ENCODE measurements at regions not wholly inside any gene's neighbourhood (a gene's known extent, or its start where the extent isn't known, plus 50 kb on each side); places are given as distances from the start of the nearest gene placed in this dataset.
A peak's percentile ranks its signal among the peaks of the same experiment; 100 is the strongest.

GRCh38 chr3:187618722-187619121 is 51.5 kb downstream of the SST start:
- DNase-seq = peak in 1 of 2 experiments; percentile 55

GRCh38 chr3:187617213-187617612 is 53.0 kb downstream of the SST start:
- no peak for DNase-seq

- DNase-seq = peak; percentile 50 to 51
Measured at GRCh38 chr3:187616307-187616972, 53.8 kb downstream of the SST start.

GRCh38 chr3:187615630-187616029 is 54.6 kb downstream of the SST start:
- DNase-seq = no peak

GRCh38 chr3:187612656-187613055 is 57.5 kb downstream of the SST start:
- no peak for DNase-seq

- DNase-seq = no peak
Measured at GRCh38 chr3:187610981-187611511, 59.1 kb downstream of the SST start.

GRCh38 chr3:187594272-187594671 is 75.9 kb downstream of the SST start:
- no peak for DNase-seq

GRCh38 chr3:187593451-187593850 is 76.7 kb downstream of the SST start:
- no peak for DNase-seq

GRCh38 chr3:187590861-187591576 is 79.2 kb downstream of the SST start:
- DNase-seq = peak in 1 of 2 experiments; percentile 26

- no peak for DNase-seq
Measured at GRCh38 chr3:187587076-187587475, 83.1 kb downstream of the SST start.

GRCh38 chr3:187586226-187586625 is 84.0 kb downstream of the SST start:
- no peak for DNase-seq

- DNase-seq = no peak
Measured at GRCh38 chr3:187572441-187572840, 97.8 kb downstream of the SST start.

GRCh38 chr3:187571701-187572100 is 98.5 kb downstream of the SST start:
- no peak for DNase-seq

GRCh38 chr3:187570776-187571175 is 99.4 kb downstream of the SST start:
- DNase-seq = no peak

- no peak for DNase-seq
Measured at GRCh38 chr3:187568171-187568570, 102.0 kb downstream of the SST start.

GRCh38 chr3:187567661-187568121 is 102.5 kb downstream of the SST start:
- DNase-seq = no peak

GRCh38 chr3:187567021-187567420 is 103.2 kb downstream of the SST start:
- DNase-seq = no peak

GRCh38 chr3:187565701-187566100 is 104.5 kb downstream of the SST start:
- no peak for DNase-seq

GRCh38 chr3:187558990-187559389 is 111.2 kb downstream of the SST start:
- no peak for DNase-seq

GRCh38 chr3:187551416-187551815 is 118.8 kb downstream of the SST start:
- DNase-seq = no peak

- DNase-seq = no peak
Measured at GRCh38 chr3:187550446-187550845, 119.7 kb downstream of the SST start.

GRCh38 chr3:187545366-187545765 is 124.8 kb downstream of the SST start:
- no peak for DNase-seq

- no peak for DNase-seq
Measured at GRCh38 chr3:187544326-187544725, 125.9 kb downstream of the SST start.

GRCh38 chr3:187540847-187541246 is 129.3 kb downstream of the SST start:
- DNase-seq = no peak

Data from NCI-H2081 (cell line).